Fibroblast of lung (primary cell): ENCODE measurements at regions not wholly inside any gene's neighbourhood (a gene's known extent, or its start where the extent isn't known, plus 50 kb on each side); places are given as distances from the start of the nearest gene placed in this dataset.
A peak's percentile ranks its signal among the peaks of the same experiment; 100 is the strongest.

ENCODE experiments used
- DNase-seq, 2 donors: peaks; one replicate each; pipeline versions ENCODE4 v3.0.0 to v3.0.0-alpha.2; 2010; ENCODE audit warnings: low read depth in 2 of 2
- H2AFZ ChIP-seq: 2 replicates; pipeline ENCODE4 v1.5.1; 2012; ENCODE audit warnings: low read length, control low read depth, inconsistent platforms
- H3K27ac ChIP-seq: 2 replicates; pipeline ENCODE4 v1.5.1; 2011; ENCODE audit warnings: low read length, control low read depth; ENCODE audit not compliant: insufficient read depth
- H3K27me3 ChIP-seq: 2 replicates; pipeline ENCODE4 v1.5.1; 2011; ENCODE audit warnings: mild to moderate bottlenecking, low read length; ENCODE audit not compliant: control insufficient read depth, insufficient read depth
- H3K36me3 ChIP-seq: 2 replicates; pipeline ENCODE4 v1.5.1; 2011; ENCODE audit warnings: low read length; ENCODE audit not compliant: control insufficient read depth, insufficient read depth
- H3K4me1 ChIP-seq: 2 replicates; pipeline ENCODE4 v1.5.1; 2011; ENCODE audit warnings: low read length; ENCODE audit not compliant: control insufficient read depth, insufficient read depth; ENCODE audit errors: extremely low read depth
- H3K4me2 ChIP-seq: 2 replicates; pipeline ENCODE4 v1.5.1; 2011; ENCODE audit warnings: low read length, control low read depth; ENCODE audit not compliant: insufficient read depth; ENCODE audit errors: extremely low read depth
- H3K4me3 ChIP-seq, 4 experiments: fragments of 200-600 bp in 1 of 4; sonication (generic) in 1 of 4; replicated peaks in 1 of 4; 2 replicates each; pipeline ENCODE4 v1.5.1; 2011 to 2016; ENCODE audit warnings: low read length in 4 of 4, low read depth in 3 of 4, mild to moderate bottlenecking in 3 of 4, control low read depth in 2 of 4, inconsistent platforms in 1 of 4, mixed read lengths in 1 of 4; ENCODE audit not compliant: insufficient read depth in 1 of 4; ENCODE audit errors: control extremely low read depth in 1 of 4
- H3K79me2 ChIP-seq: 2 replicates; pipeline ENCODE4 v1.5.1; 2012; ENCODE audit warnings: mild to moderate bottlenecking, low read length, inconsistent platforms; ENCODE audit not compliant: control insufficient read depth, insufficient read depth
- H3K9ac ChIP-seq: 2 replicates; pipeline ENCODE4 v1.5.1; 2011; ENCODE audit warnings: mild to moderate bottlenecking, low read length, control low read depth; ENCODE audit not compliant: insufficient read depth
- H3K9me3 ChIP-seq: 2 replicates; pipeline ENCODE4 v1.5.1; 2012; ENCODE audit warnings: low read depth, low read length; ENCODE audit not compliant: control insufficient read depth, insufficient read depth
- H4K20me1 ChIP-seq: 2 replicates; pipeline ENCODE4 v1.5.1; 2011; ENCODE audit warnings: low read length; ENCODE audit not compliant: control insufficient read depth, insufficient read depth; ENCODE audit errors: extremely low read depth
- CTCF ChIP-seq, 2 donors: IDR thresholded peaks in 1 of 2; conservative IDR thresholded peaks in 1 of 2; 1 replicate in 1 of 2; 2 replicates in 1 of 2; pipeline ENCODE4 v1.5.1; 2011 to 2012; ENCODE audit warnings: low read length in 2 of 2, control low read depth in 1 of 2, inconsistent platforms in 1 of 2, low read depth in 1 of 2, mild to moderate bottlenecking in 1 of 2
- EZH2 ChIP-seq: IDR thresholded peaks from 2 replicates; pipeline ENCODE4 v1.5.1; 2012; ENCODE audit warnings: low read length, control low read depth, mild to moderate bottlenecking; ENCODE audit errors: missing control alignments

- Histone ChIP-seq H4K20me1 (no peaks in the 10 kb centered on the region), H3K4me1 (no peaks in the 10 kb centered on the region), H3K4me3 (no peak overlapping the region), H3K27me3 (no peaks in the 10 kb centered on the region), H3K9me3 (no peaks in the 10 kb centered on the region), H3K36me3 (no peaks in the 10 kb centered on the region), H3K79me2 (no peaks in the 10 kb centered on the region), H3K4me2 (no peak overlapping the region), H2AFZ (no peak overlapping the region), H3K27ac (no peak overlapping the region), H3K9ac (no peak overlapping the region)
- TF ChIP-seq CTCF (conservative IDR thresholded peaks at IDR 0.05 in 1 of 2, IDR thresholded peaks at IDR 0.05 in 1 of 2; ENCODE audit: low read depth in 1 of 2, low read length in 2 of 2) (no peak), EZH2 (no peak)
- DNase-seq: no peak
Measured at GRCh38 chr5:3818624-3819023, 223.0 kb downstream of the IRX1 start.

- H3K27me3 ChIP-seq: no peaks in the 10 kb centered on the region
- no peaks in the 10 kb centered on the region for H4K20me1 ChIP-seq
- no peaks in the 10 kb centered on the region for H3K79me2 ChIP-seq
- no peak overlapping the region for H3K4me3 ChIP-seq
- no peak overlapping the region for H3K9ac ChIP-seq
- no peak overlapping the region for H2AFZ ChIP-seq
- TF ChIP-seq CTCF (conservative IDR thresholded peaks at IDR 0.05 in 1 of 2, IDR thresholded peaks at IDR 0.05 in 1 of 2; ENCODE audit: low read depth in 1 of 2, low read length in 2 of 2) (no peak), EZH2 (no peak)
- DNase-seq: peak in 1 of 2 donors; percentile 41
- H3K4me2 ChIP-seq: no peak overlapping the region
- H3K9me3 ChIP-seq: no peaks in the 10 kb centered on the region
- H3K4me1 ChIP-seq: no peaks in the 10 kb centered on the region
- no peak overlapping the region for H3K27ac ChIP-seq
- H3K36me3 ChIP-seq: no peaks in the 10 kb centered on the region
Measured at GRCh38 chr5:3825531-3826451, 230.2 kb downstream of the IRX1 start.

- H3K36me3 ChIP-seq: no peaks in the 10 kb centered on the region
- TF ChIP-seq CTCF (conservative IDR thresholded peaks at IDR 0.05 in 1 of 2, IDR thresholded peaks at IDR 0.05 in 1 of 2; ENCODE audit: low read depth in 1 of 2, low read length in 2 of 2): no peak
- TF ChIP-seq EZH2: no peak
- no peak for DNase-seq
- no peaks in the 10 kb centered on the region for H3K79me2 ChIP-seq
- no peak overlapping the region for H3K9ac ChIP-seq
- no peak overlapping the region for H3K4me3 ChIP-seq
- H2AFZ ChIP-seq: no peak overlapping the region
- H3K4me1 ChIP-seq: no peaks in the 10 kb centered on the region
- no peaks in the 10 kb centered on the region for H3K9me3 ChIP-seq
- no peaks in the 10 kb centered on the region for H3K27me3 ChIP-seq
- H3K27ac ChIP-seq: no peak overlapping the region
- H4K20me1 ChIP-seq: no peaks in the 10 kb centered on the region
- H3K4me2 ChIP-seq: no peak overlapping the region
Measured at GRCh38 chr5:3827624-3828023, 232.0 kb downstream of the IRX1 start.
